ENCODE measurements at regions not wholly inside any gene's neighbourhood (a gene's known extent, or its start where the extent isn't known, plus 50 kb on each side); places are given as distances from the start of the nearest gene placed in this dataset.

- no TSS peak for BruUV-seq (replicated peaks)
- no peaks in the 10 kb centered on the region for H3K9me2 ChIP-seq (ENCODE audit: insufficient read depth)
- TF ChIP-seq ZBTB33 (IDR thresholded peaks at IDR 0.05; ENCODE audit: extremely low read depth, insufficient replicate concordance, low read length), result no peak
- no peak for TF ChIP-seq ELF1 (IDR thresholded peaks at IDR 0.05; ENCODE audit: borderline replicate concordance, low read depth)
- TF ChIP-seq ZNF274 (IDR thresholded peaks at IDR 0.05; ENCODE audit: low read depth, low read length), result no peak
- no peak for TF ChIP-seq CBX3 (IDR thresholded peaks at IDR 0.05; ENCODE audit: low read depth)
- no peak for TF ChIP-seq EZH2 (IDR thresholded peaks at IDR 0.05)
- TF ChIP-seq ZFX (IDR thresholded peaks at IDR 0.05), result no peak
- no peak for TF ChIP-seq SIN3A (IDR thresholded peaks at IDR 0.05; ENCODE audit: low read depth)
- ChIA-PET CTCF (no interaction called here), POLR2A (interaction anchor here (0.6 kb wide), 1 partner anchor 492 kb away, joined by 4 read pairs; no protein-coding TSS in a partner anchor), RAD21 (ENCODE audit: low non-redundant PET in 1 of 2, low total read pairs in 2 of 2, uncharacterized antibody in 2 of 2, unreplicated experiment in 2 of 2) (no interaction called here)
- H3K4me2 ChIP-seq (ENCODE audit: low read length), result no peak overlapping the region
- H3K4me1 ChIP-seq (ENCODE audit: control insufficient read depth in 1 of 2, insufficient read depth in 2 of 2, low read length in 2 of 2), result no peaks in the 10 kb centered on the region
- H3K9me3 ChIP-seq (ENCODE audit: control insufficient read depth in 1 of 2, insufficient read depth in 1 of 2, low read depth in 1 of 2, low read length in 2 of 2), result no peaks in the 10 kb centered on the region
- intact Hi-C loops (cut with micrococcal nuclease), result no loop called here
- no peak overlapping the region for H3K9ac ChIP-seq (ENCODE audit: low read length)
- ATAC-seq (no peak), DNase-seq (ENCODE audit: low read depth, low spot score) (no peak)
- H3K79me2 ChIP-seq (ENCODE audit: insufficient read depth, low read length), result no peaks in the 10 kb centered on the region
- peaks cover 36% of the 10 kb centered on the region for H3K27me3 ChIP-seq (ENCODE audit: insufficient read depth, low read length)
- H3K27ac ChIP-seq (ENCODE audit: low read depth, low read length), result no peak overlapping the region
- H4K20me1 ChIP-seq (ENCODE audit: insufficient read depth), result no peaks in the 10 kb centered on the region
- no peaks in the 10 kb centered on the region for H3K36me3 ChIP-seq (ENCODE audit: control insufficient read depth in 1 of 2, insufficient read depth in 2 of 2, low read length in 2 of 2)
- H3K4me3 ChIP-seq (replicated peaks in 1 of 2; ENCODE audit: low read depth in 1 of 2, low read length in 2 of 2), result no peak overlapping the region
- H2AFZ ChIP-seq (ENCODE audit: low read depth, low read length, poor library complexity, severe bottlenecking), result no peak overlapping the region
Observed at GRCh38 chr15:91801836-91802534, 51.5 kb upstream of the SLCO3A1 start.

DNA sequence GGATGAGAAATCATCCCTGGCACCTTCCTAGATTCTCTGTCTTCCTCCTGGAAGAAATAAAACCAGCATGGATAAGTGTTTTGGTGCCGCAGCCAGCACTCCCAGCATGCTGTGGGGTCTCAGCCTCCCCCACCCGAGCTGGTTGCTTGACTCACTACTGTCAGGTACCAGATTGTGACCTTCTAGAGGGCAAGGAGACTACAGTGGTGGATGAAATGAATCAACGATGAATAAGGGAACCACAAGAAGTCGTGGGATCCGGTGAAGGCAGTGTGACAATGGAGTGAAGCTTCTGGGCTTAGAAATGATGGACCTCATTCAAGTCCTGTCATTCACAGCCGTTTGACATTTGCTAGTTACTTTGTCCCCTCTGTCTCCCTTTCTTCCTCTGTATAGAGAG, 50.2 kb upstream of the SLCO3A1 start:
- ATAC-seq (no peak), DNase-seq (ENCODE audit: low read depth, low spot score) (no peak)
- H3K9me2 ChIP-seq (ENCODE audit: insufficient read depth), result no peaks in the 10 kb centered on the region
- no peaks in the 10 kb centered on the region for H3K36me3 ChIP-seq (ENCODE audit: control insufficient read depth in 1 of 2, insufficient read depth in 2 of 2, low read length in 2 of 2)
- no peaks in the 10 kb centered on the region for H3K9me3 ChIP-seq (ENCODE audit: control insufficient read depth in 1 of 2, insufficient read depth in 1 of 2, low read depth in 1 of 2, low read length in 2 of 2)
- no peak overlapping the region for H3K9ac ChIP-seq (ENCODE audit: low read length)
- no peak overlapping the region for H3K4me2 ChIP-seq (ENCODE audit: low read length)
- no peak overlapping the region for H3K27ac ChIP-seq (ENCODE audit: low read depth, low read length)
- no TSS peak for BruUV-seq (replicated peaks)
- H3K4me1 ChIP-seq (ENCODE audit: control insufficient read depth in 1 of 2, insufficient read depth in 2 of 2, low read length in 2 of 2), result no peaks in the 10 kb centered on the region
- CTCF ChIA-PET, result no interaction called here
- no peak overlapping the region for H2AFZ ChIP-seq (ENCODE audit: low read depth, low read length, poor library complexity, severe bottlenecking)
- intact Hi-C loops (cut with micrococcal nuclease), result no loop called here
- POLR2A ChIA-PET, result no interaction called here
- TF ChIP-seq SIN3A (IDR thresholded peaks at IDR 0.05; ENCODE audit: low read depth), result no peak
- TF ChIP-seq POLR2A (IDR thresholded peaks at IDR 0.05; ENCODE audit: borderline replicate concordance, extremely low read depth, insufficient read depth, insufficient read length), result no peak
- no peak for TF ChIP-seq TCF7L2 (IDR thresholded peaks at IDR 0.05; ENCODE audit: borderline replicate concordance, extremely low read depth, insufficient read depth, insufficient read length)
- TF ChIP-seq CEBPB (IDR thresholded peaks at IDR 0.05; ENCODE audit: low read depth), result no peak
- no peak for TF ChIP-seq SRF (IDR thresholded peaks at IDR 0.05; ENCODE audit: low read depth)
- no peaks in the 10 kb centered on the region for H3K79me2 ChIP-seq (ENCODE audit: insufficient read depth, low read length)
- peaks cover 37% of the 10 kb centered on the region for H3K27me3 ChIP-seq (ENCODE audit: insufficient read depth, low read length)
- H4K20me1 ChIP-seq (ENCODE audit: insufficient read depth), result no peaks in the 10 kb centered on the region
- H3K4me3 ChIP-seq (replicated peaks in 1 of 2; ENCODE audit: low read depth in 1 of 2, low read length in 2 of 2), result no peak overlapping the region
- RAD21 ChIA-PET (ENCODE audit: low non-redundant PET in 1 of 2, low total read pairs in 2 of 2, uncharacterized antibody in 2 of 2, unreplicated experiment in 2 of 2), result no interaction called here

Data from HCT116 (cell line).